GM23338 (cell line): ENCODE measurements at regions not wholly inside any gene's neighbourhood (a gene's known extent, or its start where the extent isn't known, plus 50 kb on each side); places are given as distances from the start of the nearest gene placed in this dataset.
"Not testable (repeated sequence)": the region's sequence is repeated elsewhere in the genome, so short reads cannot be mapped to it uniquely, and the experiment has no call there.

ENCODE experiments used
- CREB1 ChIP-seq: fragments of 250-450 bp; sonication (Bioruptor Pico); IDR thresholded peaks from 2 replicates; pipeline ENCODE4 v1.5.0; 2020; ENCODE audit warnings: low read depth, mild to moderate bottlenecking, moderate library complexity
- CTCF ChIP-seq, 2 experiments: fragments of 200-600 bp in 1 of 2; sonication (generic) in 1 of 2; conservative IDR thresholded peaks; 2 replicates each; pipeline versions ENCODE4 v1.5.1 to v1.6.1; 2016 to 2017; ENCODE audit warnings: antibody characterized with exemption in 2 of 2, low read depth in 2 of 2, mild to moderate bottlenecking in 2 of 2, moderate library complexity in 1 of 2
- EZH2 ChIP-seq: fragments of 200-600 bp; sonication (generic); IDR thresholded peaks from one replicate; pipeline ENCODE4 v1.8.0; 2017; ENCODE audit warnings: antibody characterized with exemption, mild to moderate bottlenecking, low read depth; ENCODE audit not compliant: unreplicated experiment
- EZH2phosphoT487 ChIP-seq: fragments of 200-600 bp; sonication (generic); IDR thresholded peaks from one replicate; pipeline ENCODE4 v1.8.1; 2018; ENCODE audit warnings: antibody characterized with exemption; ENCODE audit not compliant: unreplicated experiment
- JUNB ChIP-seq: IDR thresholded peaks from one replicate; pipeline ENCODE4 v1.6.1; 2016; ENCODE audit warnings: antibody characterized with exemption; ENCODE audit not compliant: unreplicated experiment
- POLR2AphosphoS5 ChIP-seq: IDR thresholded peaks from 2 replicates; pipeline ENCODE4 v1.6.1; 2016; ENCODE audit warnings: antibody characterized with exemption, low read depth
- REST ChIP-seq: IDR thresholded peaks from one replicate; pipeline ENCODE4 v1.6.1; 2018; ENCODE audit warnings: antibody characterized with exemption; ENCODE audit not compliant: unreplicated experiment
- ZNF331 ChIP-seq: fragments of 250-450 bp; sonication (Bioruptor Pico); IDR thresholded peaks from 2 replicates; pipeline ENCODE4 v1.5.0; 2020; ENCODE audit warnings: low read depth, mild to moderate bottlenecking, moderate library complexity
- ZNF462 ChIP-seq: fragments of 250-450 bp; sonication (Bioruptor Pico); IDR thresholded peaks from 2 replicates; pipeline ENCODE4 v1.5.0; 2020; ENCODE audit warnings: mild to moderate bottlenecking, moderate library complexity

- TF ChIP-seq CTCF (conservative IDR thresholded peaks at IDR 0.05; ENCODE audit: low read depth in 2 of 2); ZNF462 (CRISPR knock-in tag); EZH2phosphoT487; POLR2AphosphoS5; CREB1 (CRISPR knock-in tag); REST; JUNB; ZNF331 (CRISPR knock-in tag): not testable (repeated sequence)
- TF ChIP-seq EZH2 = peak; percentile 33
Observed at GRCh38 chr7:150047772-150048171, 174.0 kb downstream of the ATP6V0E2 start.
